OCI-LY1 (cell line): ENCODE measurements at regions not wholly inside any gene's neighbourhood (a gene's known extent, or its start where the extent isn't known, plus 50 kb on each side); places are given as distances from the start of the nearest gene placed in this dataset.

ENCODE experiments used
- EZH2 ChIP-seq: fragments of 200-600 bp; sonication (generic), shearing (Covaris generic); IDR thresholded peaks from 2 replicates; pipeline ENCODE4 v1.8.0; 2017; ENCODE audit warnings: borderline replicate concordance, mixed run types, mild to moderate bottlenecking, antibody characterized with exemption, low read length, moderate library complexity, mixed read lengths
- TF ChIP-seq, protein P1 (sequence below): fragments of 200-600 bp; sonication (generic), shearing (Covaris generic); IDR thresholded peaks from 2 replicates; pipeline ENCODE4 v1.5.1; 2017; ENCODE audit warnings: mild to moderate bottlenecking, antibody characterized with exemption, low read length, moderate library complexity, mixed read lengths

- no peak for TF ChIP-seq EZH2
- TF ChIP-seq, protein P1, sequence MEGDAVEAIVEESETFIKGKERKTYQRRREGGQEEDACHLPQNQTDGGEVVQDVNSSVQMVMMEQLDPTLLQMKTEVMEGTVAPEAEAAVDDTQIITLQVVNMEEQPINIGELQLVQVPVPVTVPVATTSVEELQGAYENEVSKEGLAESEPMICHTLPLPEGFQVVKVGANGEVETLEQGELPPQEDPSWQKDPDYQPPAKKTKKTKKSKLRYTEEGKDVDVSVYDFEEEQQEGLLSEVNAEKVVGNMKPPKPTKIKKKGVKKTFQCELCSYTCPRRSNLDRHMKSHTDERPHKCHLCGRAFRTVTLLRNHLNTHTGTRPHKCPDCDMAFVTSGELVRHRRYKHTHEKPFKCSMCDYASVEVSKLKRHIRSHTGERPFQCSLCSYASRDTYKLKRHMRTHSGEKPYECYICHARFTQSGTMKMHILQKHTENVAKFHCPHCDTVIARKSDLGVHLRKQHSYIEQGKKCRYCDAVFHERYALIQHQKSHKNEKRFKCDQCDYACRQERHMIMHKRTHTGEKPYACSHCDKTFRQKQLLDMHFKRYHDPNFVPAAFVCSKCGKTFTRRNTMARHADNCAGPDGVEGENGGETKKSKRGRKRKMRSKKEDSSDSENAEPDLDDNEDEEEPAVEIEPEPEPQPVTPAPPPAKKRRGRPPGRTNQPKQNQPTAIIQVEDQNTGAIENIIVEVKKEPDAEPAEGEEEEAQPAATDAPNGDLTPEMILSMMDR: no peak
These were observed 900.5 kb downstream of the C6orf118 start for GRCh38 chr6:164408868-164409267.
